DMS153 treated with DMSO at 0.1 percent for 48 hours (cell line): ENCODE measurements at regions not wholly inside any gene's neighbourhood (a gene's known extent, or its start where the extent isn't known, plus 50 kb on each side); places are given as distances from the start of the nearest gene placed in this dataset.
A peak's percentile ranks its signal among the peaks of the same experiment; 100 is the strongest.
"Not testable (repeated sequence)": the region's sequence is repeated elsewhere in the genome, so short reads cannot be mapped to it uniquely, and the experiment has no call there.

Source experiments
- DNase-seq: peaks from one replicate; lab custom pipeline; 2025; ENCODE audit not compliant: unreplicated experiment; lab: John Stamatoyannopoulos, UW

GRCh38 chr1:110260194-110260593, 50.1 kb downstream of the KCNC4 start:
- DNase-seq, result no peak

- no peak for DNase-seq
Measured at GRCh38 chr1:110262296-110262695, 52.2 kb downstream of the KCNC4 start.

GRCh38 chr1:110262846-110263631, 52.9 kb downstream of the KCNC4 start:
- no peak for DNase-seq

- DNase-seq, result no peak
Measured at GRCh38 chr1:110264430-110264829, 54.3 kb downstream of the KCNC4 start.

- no peak for DNase-seq
Measured at GRCh38 chr1:110265186-110265585, 55.1 kb downstream of the KCNC4 start.

- DNase-seq, result no peak
Measured at GRCh38 chr1:110266834-110267233, 56.7 kb downstream of the KCNC4 start.

GRCh38 chr1:110267260-110267659, 57.1 kb downstream of the KCNC4 start:
- DNase-seq, result no peak

GRCh38 chr1:110272045-110272444, 61.9 kb downstream of the KCNC4 start:
- DNase-seq, result no peak

GRCh38 chr1:110273832-110274231, 63.7 kb downstream of the KCNC4 start:
- not testable (repeated sequence) for DNase-seq

GRCh38 chr1:110280126-110280525, 59.1 kb upstream of the RBM15 start:
- DNase-seq, result no peak

GRCh38 chr1:110280804-110281203, 58.4 kb upstream of the RBM15 start:
- no peak for DNase-seq

- DNase-seq, result peak; percentile 66
Measured at GRCh38 chr1:110281363-110282290, 57.5 kb upstream of the RBM15 start.

GRCh38 chr1:110282395-110282794, 56.8 kb upstream of the RBM15 start:
- no peak for DNase-seq

GRCh38 chr1:110283677-110284076, 55.5 kb upstream of the RBM15 start:
- no peak for DNase-seq

GRCh38 chr1:110285316-110285715, 53.9 kb upstream of the RBM15 start:
- DNase-seq, result no peak

- no peak for DNase-seq
Measured at GRCh38 chr1:110286564-110286963, 52.6 kb upstream of the RBM15 start.

GRCh38 chr1:110288111-110288510, 51.1 kb upstream of the RBM15 start:
- DNase-seq, result no peak
